A673 (cell line): ENCODE measurements at regions not wholly inside any gene's neighbourhood (a gene's known extent, or its start where the extent isn't known, plus 50 kb on each side); places are given as distances from the start of the nearest gene placed in this dataset.

Experiments used
- BruUV-seq: library from RNA; stranded (reverse); fragments of 400-500 nt; replicated peaks from 2 replicates; lab custom pipeline; 2021; lab: Mats Ljungman, UMichigan
- CTCF ChIA-PET: fragments of 300-600 bp; sonication (Branson Sonifier 250); formaldehyde crosslinking; loops from one replicate; lab custom pipeline; 2022; ENCODE audit warnings: antibody characterized with exemption; lab: Charles Lee
- POLR2A ChIA-PET: fragments of 300-600 bp; sonication (Branson Sonifier 250); formaldehyde crosslinking; loops from one replicate; lab custom pipeline; 2022; ENCODE audit warnings: antibody characterized with exemption; ENCODE audit not compliant: low non-redundant PET; lab: Charles Lee
- DNase-seq: peaks from one replicate; pipeline ENCODE4 v3.0.0-alpha.2; 2015; ENCODE audit warnings: low spot score
- H3K27ac ChIP-seq: fragments of 200-600 bp; sonication (generic); 2 replicates; pipeline ENCODE4 v1.5.1; 2016; ENCODE audit warnings: mixed run types, low read depth, mild to moderate bottlenecking, mixed read lengths, antibody characterized with exemption, low read length; ENCODE audit not compliant: poor library complexity, severe bottlenecking
- H3K27me3 ChIP-seq: fragments of 200-600 bp; sonication (generic); replicated peaks from 2 replicates; pipeline ENCODE4 v1.6.1; 2017; ENCODE audit warnings: mixed run types, low read depth, mild to moderate bottlenecking, mixed read lengths, antibody characterized with exemption, low read length; ENCODE audit not compliant: insufficient read depth, poor library complexity
- H3K36me3 ChIP-seq: fragments of 200-600 bp; sonication (generic); 2 replicates; pipeline ENCODE4 v1.6.1; 2016; ENCODE audit warnings: mixed run types, mild to moderate bottlenecking, mixed read lengths, antibody characterized with exemption, low read length; ENCODE audit not compliant: insufficient read depth, poor library complexity, severe bottlenecking
- H3K4me1 ChIP-seq: fragments of 200-600 bp; sonication (generic); 2 replicates; pipeline ENCODE4 v1.6.1; 2017; ENCODE audit warnings: mixed run types, mild to moderate bottlenecking, mixed read lengths, antibody characterized with exemption, low read length; ENCODE audit not compliant: insufficient read depth, poor library complexity, severe bottlenecking
- H3K4me3 ChIP-seq: fragments of 200-600 bp; sonication (generic); 2 replicates; pipeline ENCODE4 v1.5.1; 2016; ENCODE audit warnings: low read depth, mixed run types, mild to moderate bottlenecking, mixed read lengths, low read length; ENCODE audit not compliant: poor library complexity, severe bottlenecking
- H3K9me3 ChIP-seq: fragments of 200-600 bp; sonication (generic); 2 replicates; pipeline ENCODE4 v1.6.1; 2016; ENCODE audit warnings: mixed run types, low read depth, mild to moderate bottlenecking, mixed read lengths, antibody characterized with exemption, low read length; ENCODE audit not compliant: poor library complexity, severe bottlenecking
- CTCF ChIP-seq: fragments of 300-800, 200-600 bp; sonication (generic); conservative IDR thresholded peaks from 2 replicates; pipeline ENCODE4 v1.5.1; 2017; ENCODE audit warnings: low read depth, mild to moderate bottlenecking, antibody characterized with exemption, low read length, moderate library complexity, mixed read lengths
- EZH2 ChIP-seq: fragments of 200-600 bp; sonication (generic); IDR thresholded peaks from 2 replicates; pipeline ENCODE4 v1.6.1; 2017; ENCODE audit warnings: borderline replicate concordance, low read depth, mild to moderate bottlenecking, mixed read lengths, antibody characterized with exemption, low read length; ENCODE audit not compliant: poor library complexity, severe bottlenecking
- intact Hi-C: fragments of 100-400 bp; cut with micrococcal nuclease; formaldehyde crosslinking; loops from one replicate; pipeline ENCODE4 v1.10.0; 2022; ENCODE audit not compliant: unreplicated experiment

- Histone ChIP-seq H3K4me1 (no peaks in the 10 kb centered on the region), H3K4me3 (no peak overlapping the region), H3K9me3 (peaks cover 4% of the 10 kb centered on the region), H3K36me3 (no peaks in the 10 kb centered on the region), H3K27ac (no peak overlapping the region), H3K27me3 (no peaks in the 10 kb centered on the region)
- no TSS peak for BruUV-seq
- ChIA-PET POLR2A (no interaction called here), CTCF (no interaction called here)
- TF ChIP-seq CTCF = no peak
- TF ChIP-seq EZH2 = no peak
- DNase-seq = no peak
- intact Hi-C loops = no loop called here
These were observed 666.7 kb upstream of the CADM2 start for GRCh38 chr3:84292128-84292527.

- no peaks in the 10 kb centered on the region for H3K4me1 ChIP-seq
- ChIA-PET POLR2A (no interaction called here), CTCF (no interaction called here)
- no peak overlapping the region for H3K4me3 ChIP-seq
- intact Hi-C loops = no loop called here
- no TSS peak for BruUV-seq
- no peak for DNase-seq
- H3K27me3 ChIP-seq = no peaks in the 10 kb centered on the region
- H3K9me3 ChIP-seq = no peaks in the 10 kb centered on the region
- H3K27ac ChIP-seq = no peak overlapping the region
- TF ChIP-seq CTCF = no peak
- TF ChIP-seq EZH2 = no peak
- H3K36me3 ChIP-seq = no peaks in the 10 kb centered on the region
These were observed 659.5 kb upstream of the CADM2 start for GRCh38 chr3:84299329-84299728.

GRCh38 chr3:84304214-84304613 lies 654.6 kb upstream of the CADM2 start:
- BruUV-seq = no TSS peak
- Histone ChIP-seq H3K4me3 (no peak overlapping the region), H3K36me3 (no peaks in the 10 kb centered on the region), H3K9me3 (no peaks in the 10 kb centered on the region), H3K27me3 (no peaks in the 10 kb centered on the region), H3K27ac (no peak overlapping the region), H3K4me1 (no peaks in the 10 kb centered on the region)
- TF ChIP-seq EZH2 = no peak
- TF ChIP-seq CTCF = no peak
- ChIA-PET CTCF (no interaction called here), POLR2A (no interaction called here)
- intact Hi-C loops = no loop called here
- no peak for DNase-seq
